ENCODE measurements at regions not wholly inside any gene's neighbourhood (a gene's known extent, or its start where the extent isn't known, plus 50 kb on each side); places are given as distances from the start of the nearest gene placed in this dataset.

DNA sequence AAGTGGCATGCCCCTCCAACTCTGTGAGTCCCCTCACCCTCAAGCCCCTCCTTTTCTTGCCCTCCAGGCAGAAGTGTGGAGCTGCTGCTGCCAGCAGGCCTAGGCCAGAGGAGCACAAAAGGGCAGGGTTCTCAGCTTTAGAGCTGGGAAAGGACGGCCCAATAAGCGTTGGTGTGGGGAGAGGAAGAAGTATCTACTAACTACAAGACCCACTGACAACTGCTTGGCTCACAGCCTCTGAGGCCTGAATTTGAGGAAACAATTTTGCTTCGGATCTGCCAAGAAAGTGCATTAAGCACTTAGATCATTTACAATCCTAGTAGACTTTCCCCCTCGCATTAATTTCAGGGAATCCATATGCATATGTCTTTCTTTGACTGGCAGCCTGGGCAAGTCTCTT, 179.4 kb downstream of the SNX18 start:
- no peak for TF ChIP-seq POLR2A (IDR thresholded peaks at IDR 0.05)
- TF ChIP-seq, protein P1, sequence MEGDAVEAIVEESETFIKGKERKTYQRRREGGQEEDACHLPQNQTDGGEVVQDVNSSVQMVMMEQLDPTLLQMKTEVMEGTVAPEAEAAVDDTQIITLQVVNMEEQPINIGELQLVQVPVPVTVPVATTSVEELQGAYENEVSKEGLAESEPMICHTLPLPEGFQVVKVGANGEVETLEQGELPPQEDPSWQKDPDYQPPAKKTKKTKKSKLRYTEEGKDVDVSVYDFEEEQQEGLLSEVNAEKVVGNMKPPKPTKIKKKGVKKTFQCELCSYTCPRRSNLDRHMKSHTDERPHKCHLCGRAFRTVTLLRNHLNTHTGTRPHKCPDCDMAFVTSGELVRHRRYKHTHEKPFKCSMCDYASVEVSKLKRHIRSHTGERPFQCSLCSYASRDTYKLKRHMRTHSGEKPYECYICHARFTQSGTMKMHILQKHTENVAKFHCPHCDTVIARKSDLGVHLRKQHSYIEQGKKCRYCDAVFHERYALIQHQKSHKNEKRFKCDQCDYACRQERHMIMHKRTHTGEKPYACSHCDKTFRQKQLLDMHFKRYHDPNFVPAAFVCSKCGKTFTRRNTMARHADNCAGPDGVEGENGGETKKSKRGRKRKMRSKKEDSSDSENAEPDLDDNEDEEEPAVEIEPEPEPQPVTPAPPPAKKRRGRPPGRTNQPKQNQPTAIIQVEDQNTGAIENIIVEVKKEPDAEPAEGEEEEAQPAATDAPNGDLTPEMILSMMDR (IDR thresholded peaks at IDR 0.05) = no peak

All from Peyer's patch (tissue), 4 donors.